PFSK-1 (cell line): ENCODE measurements at regions not wholly inside any gene's neighbourhood (a gene's known extent, or its start where the extent isn't known, plus 50 kb on each side); places are given as distances from the start of the nearest gene placed in this dataset.

Experiments used
- POLR2AphosphoS5 ChIP-seq: IDR thresholded peaks from 2 replicates; pipeline ENCODE4 v1.6.1; 2012; ENCODE audit warnings: low read depth, mild to moderate bottlenecking, control low read depth, low read length, moderate library complexity
- SIN3A ChIP-seq: IDR thresholded peaks from 2 replicates; pipeline ENCODE4 v1.6.1; 2012; ENCODE audit warnings: mild to moderate bottlenecking, low read length, moderate library complexity, borderline replicate concordance; ENCODE audit not compliant: insufficient read depth
- TAF1 ChIP-seq: IDR thresholded peaks from 2 replicates; pipeline ENCODE4 v1.6.1; 2012; ENCODE audit warnings: low read length, control low read depth, borderline replicate concordance; ENCODE audit not compliant: insufficient read depth

DNA sequence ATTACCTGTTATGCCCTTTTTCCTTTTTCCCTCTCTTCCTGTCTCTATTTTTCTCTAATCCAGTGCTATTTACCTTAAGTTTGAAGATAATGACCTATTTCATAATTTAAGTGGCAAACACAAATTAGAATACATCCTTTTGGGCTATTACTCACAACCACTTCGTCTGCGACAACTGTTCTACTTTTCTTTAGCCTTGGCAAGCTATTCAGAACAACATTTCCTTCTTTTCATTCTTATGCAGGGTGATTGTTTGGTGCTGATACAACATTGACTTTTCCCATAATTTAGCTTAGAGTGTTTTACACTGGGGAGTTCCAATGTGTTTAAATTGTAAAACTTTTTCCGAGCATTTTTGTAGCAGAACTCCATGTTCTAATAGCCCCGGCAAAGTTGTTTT, 86.6 kb upstream of the S1PR1 start:
- TF ChIP-seq POLR2AphosphoS5: no peak
- TF ChIP-seq TAF1: no peak
- no peak for TF ChIP-seq SIN3A
